Activated T-cell treated with anti-CD3 and anti-CD28 coated beads, Interleukin-2, amount 50 U/mL, for 4 hours (primary cell): ENCODE measurements at regions not wholly inside any gene's neighbourhood (a gene's known extent, or its start where the extent isn't known, plus 50 kb on each side); places are given as distances from the start of the nearest gene placed in this dataset.
"Not testable (repeated sequence)": the region's sequence is repeated elsewhere in the genome, so short reads cannot be mapped to it uniquely, and the experiment has no call there.

Source experiments
- ATAC-seq, 2 donors: fragments of 200-7000 bp; cut with Tn5 transposase; one replicate each; pipeline ENCODE4 v1.10.0; 2021
- DNase-seq: peaks from one replicate; pipeline ENCODE4 v3.0.0-alpha.2; 2020
- H3K27me3 Mint-ChIP-seq: one replicate; pipeline ENCODE4 v1.8.0; 2021; ENCODE audit warnings: low read depth, mixed read lengths
- H3K36me3 Mint-ChIP-seq: one replicate; pipeline ENCODE4 v1.8.0; 2022; ENCODE audit warnings: mixed read lengths; ENCODE audit not compliant: insufficient read depth
- H3K4me1 Mint-ChIP-seq: one replicate; pipeline ENCODE4 v1.8.0; 2021; ENCODE audit warnings: low read depth, mixed read lengths
- H3K4me3 Mint-ChIP-seq: one replicate; pipeline ENCODE4 v1.8.0; 2021; ENCODE audit warnings: mild to moderate bottlenecking, moderate library complexity, mixed read lengths
- H3K9me3 Mint-ChIP-seq: one replicate; pipeline ENCODE4 v1.8.0; 2021; ENCODE audit warnings: mixed read lengths

DNA sequence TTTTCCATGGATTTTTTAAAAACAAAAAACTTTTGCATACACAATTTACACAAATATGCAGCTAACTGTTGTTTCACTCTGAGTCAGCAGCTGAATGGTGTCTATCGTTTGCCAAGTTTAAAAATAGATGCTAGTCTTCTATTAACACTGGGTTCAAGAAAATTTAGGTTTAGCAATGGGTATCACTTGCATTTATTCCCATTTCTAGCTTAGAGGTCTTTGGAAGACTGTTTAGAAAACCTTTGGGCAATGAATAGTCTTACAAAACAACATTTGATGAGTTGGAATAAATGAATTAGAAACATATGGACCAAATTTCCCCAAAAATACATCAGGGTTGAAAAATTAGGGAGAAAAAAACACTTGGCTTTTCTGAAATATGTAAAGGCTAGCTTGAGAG is 165.8 kb downstream of the LYPLAL1 start:
- Mint-ChIP-seq H3K27me3 (no peaks in the 10 kb centered on the region), H3K9me3 (peaks cover 2% of the 10 kb centered on the region), H3K36me3 (no peaks in the 10 kb centered on the region), H3K4me1 (no peaks in the 10 kb centered on the region), H3K4me3 (no peak overlapping the region)
- no peak for DNase-seq
- ATAC-seq, result no peak

DNA sequence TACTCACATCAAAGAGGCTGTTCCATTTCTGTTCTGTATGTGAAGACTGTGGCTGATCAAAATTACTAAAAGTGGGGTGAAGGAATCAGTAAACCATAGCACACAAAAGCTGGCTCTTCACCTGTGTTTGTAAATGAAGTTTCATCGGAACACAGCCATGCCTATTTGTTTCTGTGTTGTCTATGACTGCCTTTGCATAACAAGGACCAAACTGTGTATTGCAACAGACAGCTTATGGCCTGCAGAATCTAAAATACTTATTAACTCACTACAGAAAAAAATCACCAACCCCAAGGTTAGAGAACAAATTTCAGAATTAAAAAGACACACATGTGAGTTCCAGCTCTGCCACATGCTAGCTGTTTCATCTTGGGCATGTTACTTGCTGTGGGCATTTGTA is 163.9 kb downstream of the LYPLAL1 start:
- ATAC-seq (no peak), DNase-seq (no peak)
- H3K27me3 Mint-ChIP-seq, result no peaks in the 10 kb centered on the region
- no peaks in the 10 kb centered on the region for H3K36me3 Mint-ChIP-seq
- no peaks in the 10 kb centered on the region for H3K4me1 Mint-ChIP-seq
- no peak overlapping the region for H3K4me3 Mint-ChIP-seq
- H3K9me3 Mint-ChIP-seq, result no peaks in the 10 kb centered on the region

DNA sequence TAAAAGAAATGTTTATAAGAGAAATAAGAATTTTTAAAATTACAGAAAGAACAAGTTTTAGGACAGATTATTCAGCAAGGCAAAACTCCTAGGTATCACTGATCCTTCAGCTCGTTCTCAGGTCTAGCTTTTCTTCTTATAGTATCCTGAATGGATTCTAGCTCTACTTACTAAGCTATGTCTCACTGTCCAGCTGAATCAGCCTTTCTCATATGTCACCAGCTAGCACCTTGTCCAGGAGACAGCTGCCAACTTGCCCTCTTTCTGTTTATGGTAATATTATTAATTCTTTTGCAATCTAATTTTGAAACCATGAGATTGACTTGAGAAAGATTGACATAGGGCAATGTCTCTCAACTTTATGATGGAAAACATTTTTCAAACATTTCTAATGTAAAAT is 159.9 kb downstream of the LYPLAL1 start:
- no peak overlapping the region for H3K4me3 Mint-ChIP-seq
- ATAC-seq, result no peak
- no peaks in the 10 kb centered on the region for H3K4me1 Mint-ChIP-seq
- H3K9me3 Mint-ChIP-seq, result no peaks in the 10 kb centered on the region
- H3K36me3 Mint-ChIP-seq, result no peaks in the 10 kb centered on the region
- no peak for DNase-seq
- H3K27me3 Mint-ChIP-seq, result no peaks in the 10 kb centered on the region

DNA sequence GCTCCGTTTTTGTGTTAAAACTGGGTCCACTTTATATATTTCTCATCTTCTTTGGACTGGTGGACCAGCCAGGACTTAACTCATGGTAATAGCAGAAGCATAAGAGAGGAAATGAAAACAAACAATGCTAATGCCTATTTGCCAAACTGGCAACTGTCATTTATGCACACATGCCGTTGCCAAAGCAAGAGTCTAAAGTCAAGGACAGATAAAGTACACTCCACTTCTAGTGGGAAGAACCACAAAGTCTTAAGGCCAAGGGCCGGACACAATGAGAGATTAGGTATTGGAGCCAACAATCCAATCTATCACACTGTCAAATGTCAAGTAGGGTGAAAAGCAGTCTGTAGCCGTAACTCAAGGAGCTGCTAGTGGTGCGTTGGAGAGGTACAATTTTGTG is 157.7 kb downstream of the LYPLAL1 start:
- H3K27me3 Mint-ChIP-seq, result no peaks in the 10 kb centered on the region
- peaks cover 1% of the 10 kb centered on the region for H3K36me3 Mint-ChIP-seq
- peaks cover 12% of the 10 kb centered on the region for H3K9me3 Mint-ChIP-seq
- no peak overlapping the region for H3K4me3 Mint-ChIP-seq
- ATAC-seq (no peak), DNase-seq (no peak)
- no peaks in the 10 kb centered on the region for H3K4me1 Mint-ChIP-seq

DNA sequence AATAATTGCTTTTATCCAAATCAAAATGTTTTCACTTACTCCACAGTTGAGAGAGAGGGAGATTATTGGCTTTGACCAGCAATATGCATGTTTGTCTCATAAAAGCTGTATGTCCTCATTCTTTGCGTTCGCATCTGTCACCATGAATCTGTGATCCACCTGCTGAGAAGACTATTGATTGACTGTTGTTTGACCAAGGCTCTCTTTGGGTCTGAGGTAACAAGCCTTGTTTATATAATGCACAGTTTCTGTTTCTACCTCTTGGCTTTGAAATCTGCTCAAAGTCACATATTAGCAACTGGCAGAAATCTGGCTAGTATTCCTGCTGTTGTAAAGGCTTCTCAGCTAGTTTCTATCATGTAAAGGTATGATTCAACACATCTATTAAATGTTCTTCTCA is 157.0 kb downstream of the LYPLAL1 start:
- H3K36me3 Mint-ChIP-seq, result peaks cover 1% of the 10 kb centered on the region
- DNase-seq (no peak), ATAC-seq (no peak)
- peaks cover 12% of the 10 kb centered on the region for H3K9me3 Mint-ChIP-seq
- no peak overlapping the region for H3K4me3 Mint-ChIP-seq
- H3K4me1 Mint-ChIP-seq, result no peaks in the 10 kb centered on the region
- no peaks in the 10 kb centered on the region for H3K27me3 Mint-ChIP-seq

DNA sequence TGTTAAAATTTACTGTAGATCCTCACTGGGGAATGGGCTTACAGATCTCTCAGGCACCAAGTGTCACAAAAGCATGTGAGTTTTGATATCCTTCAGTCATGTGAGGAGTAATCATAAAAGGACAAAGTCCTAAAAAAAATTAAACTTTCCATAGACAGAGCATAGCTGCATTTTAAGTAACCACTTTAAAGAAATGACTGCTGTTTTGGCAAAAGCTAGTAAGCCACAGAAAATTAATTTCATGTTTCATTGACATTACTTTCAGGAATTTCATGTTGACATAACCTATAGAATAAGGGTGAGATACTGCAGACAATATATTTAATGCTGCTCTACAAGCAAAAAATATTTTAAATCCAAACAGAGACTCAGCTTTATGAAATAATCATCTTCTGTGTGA is 156.3 kb downstream of the LYPLAL1 start:
- H3K4me3 Mint-ChIP-seq, result no peak overlapping the region
- H3K9me3 Mint-ChIP-seq, result peaks cover 12% of the 10 kb centered on the region
- no peak for ATAC-seq
- no peak for DNase-seq
- H3K27me3 Mint-ChIP-seq, result no peaks in the 10 kb centered on the region
- H3K4me1 Mint-ChIP-seq, result no peaks in the 10 kb centered on the region
- peaks cover 1% of the 10 kb centered on the region for H3K36me3 Mint-ChIP-seq

DNA sequence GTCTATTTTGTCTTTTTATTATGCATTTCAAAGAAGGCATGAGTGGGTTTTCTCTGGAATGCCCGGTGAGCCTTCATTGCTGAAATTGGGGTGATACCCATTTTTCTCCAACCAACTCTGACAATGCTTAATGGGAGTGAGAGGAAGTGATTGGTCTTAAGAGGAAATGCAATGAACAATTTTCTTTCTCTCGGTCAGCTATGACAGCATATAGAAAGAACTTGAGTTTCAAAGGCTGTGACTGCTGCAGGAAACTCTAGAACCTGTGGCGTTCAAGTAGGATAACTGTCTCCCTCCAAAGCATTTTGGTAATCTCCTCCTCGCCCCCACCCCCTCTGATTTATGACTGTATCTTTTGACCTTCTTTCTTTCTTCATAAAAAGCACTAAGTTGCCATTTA is 155.9 kb downstream of the LYPLAL1 start:
- peaks cover 12% of the 10 kb centered on the region for H3K9me3 Mint-ChIP-seq

DNA sequence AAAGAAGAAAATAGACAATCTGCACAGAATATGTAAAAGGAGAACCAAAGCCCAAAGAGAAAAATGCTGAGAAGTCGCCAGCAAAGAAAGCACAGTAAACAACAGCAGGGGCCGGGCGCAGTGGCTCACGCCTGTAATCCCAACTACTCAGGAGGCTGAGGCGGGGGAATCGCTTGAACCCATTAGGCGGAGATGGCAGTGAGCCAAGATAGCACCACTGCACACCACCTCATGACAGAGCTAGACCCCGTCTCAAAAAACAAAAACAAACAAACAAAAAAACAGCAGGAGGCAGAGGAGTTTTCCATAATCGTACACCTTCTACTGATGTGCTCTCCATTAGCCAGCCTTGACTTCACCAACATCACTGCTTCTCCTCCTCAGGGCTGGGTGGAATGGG is 153.2 kb downstream of the LYPLAL1 start:
- DNase-seq (no peak), ATAC-seq (no peak)
- Mint-ChIP-seq H3K9me3 (peaks cover 12% of the 10 kb centered on the region), H3K36me3 (peaks cover 1% of the 10 kb centered on the region), H3K4me3 (no peak overlapping the region), H3K27me3 (no peaks in the 10 kb centered on the region), H3K4me1 (no peaks in the 10 kb centered on the region)

More for the DNA sequence above, 155.9 kb downstream of the LYPLAL1 start:
- Mint-ChIP-seq H3K36me3 (peaks cover 1% of the 10 kb centered on the region), H3K4me1 (no peaks in the 10 kb centered on the region), H3K4me3 (no peak overlapping the region), H3K27me3 (no peaks in the 10 kb centered on the region)
- ATAC-seq (no peak), DNase-seq (no peak)

DNA sequence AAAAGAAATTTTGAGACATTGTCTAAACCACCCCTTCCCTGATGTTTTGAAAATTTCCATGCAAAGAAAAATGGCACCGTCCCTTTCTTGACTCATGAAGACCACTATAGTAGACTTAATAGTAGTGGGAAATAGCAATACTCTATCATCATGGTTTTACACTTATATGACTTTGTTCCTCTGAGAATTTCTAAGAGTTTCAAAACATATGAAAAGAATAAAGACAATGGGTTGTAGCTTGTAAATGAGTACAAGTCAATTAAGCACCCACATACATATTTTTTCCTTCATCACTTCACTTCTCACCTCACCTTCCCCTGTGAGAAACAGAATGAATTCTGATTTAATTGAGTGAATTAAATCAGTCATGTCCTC is 151.7 kb downstream of the LYPLAL1 start:
- no peaks in the 10 kb centered on the region for H3K27me3 Mint-ChIP-seq
- peaks cover 1% of the 10 kb centered on the region for H3K36me3 Mint-ChIP-seq
- no peaks in the 10 kb centered on the region for H3K4me1 Mint-ChIP-seq
- DNase-seq (no peak), ATAC-seq (peak; percentile 21 to 31)
- H3K9me3 Mint-ChIP-seq, result peaks cover 12% of the 10 kb centered on the region
- H3K4me3 Mint-ChIP-seq, result no peak overlapping the region

DNA sequence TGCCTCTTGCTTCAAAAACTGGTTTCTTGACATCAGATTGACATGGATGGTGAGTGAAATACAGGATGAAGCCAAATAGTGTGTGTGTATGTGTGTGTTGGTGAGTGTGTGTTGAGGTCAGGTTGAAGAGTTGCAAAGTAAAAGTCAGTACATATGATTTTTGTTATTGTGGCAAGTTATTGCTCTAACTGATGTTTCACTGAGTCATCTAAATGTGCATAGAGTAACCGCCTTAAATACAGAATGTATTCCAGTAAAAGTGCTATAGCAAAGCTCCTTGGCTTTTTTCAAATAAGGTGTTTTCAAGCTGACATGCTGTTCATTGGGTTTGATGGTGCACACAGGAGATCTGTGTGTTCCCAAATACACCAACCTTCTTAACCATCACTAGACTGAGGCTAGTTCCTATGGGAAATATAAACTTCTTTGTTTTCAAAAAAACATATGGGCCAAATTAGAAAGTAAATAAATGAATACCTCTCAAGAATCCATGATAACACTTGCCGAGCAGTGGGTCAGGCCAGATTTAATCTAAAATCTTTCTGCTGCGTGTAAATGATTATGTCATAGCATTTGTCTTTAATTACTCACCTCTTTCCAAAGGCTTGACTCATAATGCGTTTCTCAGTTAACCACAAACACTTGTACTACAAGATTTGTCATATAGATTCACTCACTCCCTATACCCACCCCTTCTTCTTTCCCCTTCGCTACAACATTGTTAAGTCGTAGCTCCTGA is 151.1 kb downstream of the LYPLAL1 start:
- Mint-ChIP-seq H3K36me3 (peaks cover 1% of the 10 kb centered on the region), H3K9me3 (peaks cover 12% of the 10 kb centered on the region), H3K4me3 (no peak overlapping the region), H3K27me3 (no peaks in the 10 kb centered on the region), H3K4me1 (no peaks in the 10 kb centered on the region)
- ATAC-seq, result peak; percentile 81 to 88
- no peak for DNase-seq

DNA sequence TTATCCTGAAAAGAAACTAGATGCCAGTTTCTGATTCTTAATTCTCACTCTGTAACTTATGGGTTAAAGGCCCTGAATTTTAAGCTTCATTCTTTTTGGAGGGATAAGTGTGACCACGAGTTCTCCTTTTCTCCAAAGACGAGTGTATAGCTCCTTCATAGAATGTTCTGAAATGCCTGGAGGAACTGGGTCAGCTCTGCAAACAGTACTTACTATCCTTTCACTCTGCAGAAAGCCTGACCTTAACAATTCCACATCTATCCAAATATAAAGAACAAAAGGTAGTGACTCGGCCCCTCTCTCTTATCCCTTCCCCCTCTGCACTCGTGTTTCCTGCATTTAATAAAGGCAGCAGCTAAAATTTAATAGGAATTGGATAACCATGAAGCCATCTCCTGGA is 150.5 kb downstream of the LYPLAL1 start:
- Mint-ChIP-seq H3K4me3 (no peak overlapping the region), H3K36me3 (peaks cover 1% of the 10 kb centered on the region), H3K9me3 (peaks cover 12% of the 10 kb centered on the region), H3K4me1 (no peaks in the 10 kb centered on the region), H3K27me3 (no peaks in the 10 kb centered on the region)
- ATAC-seq (no peak), DNase-seq (no peak)

DNA sequence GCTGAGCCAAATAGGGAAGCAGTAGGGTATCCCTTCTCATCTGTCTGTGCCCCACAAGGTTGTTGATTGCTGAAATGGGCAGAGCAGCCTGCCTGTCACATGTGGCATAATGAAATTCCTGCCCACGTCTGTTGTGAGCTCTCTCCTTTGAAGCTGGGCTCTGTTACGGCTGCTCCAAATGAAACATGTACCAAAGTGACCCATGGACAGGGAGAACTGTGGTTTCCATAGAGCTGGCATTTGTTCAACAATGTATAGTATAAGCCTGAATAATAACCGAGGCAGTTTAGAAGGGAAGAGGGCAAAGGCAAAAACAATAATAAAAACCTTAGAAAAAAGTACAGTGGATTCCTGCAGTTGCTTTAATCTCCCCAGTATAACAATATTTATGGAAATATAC is 149.7 kb downstream of the LYPLAL1 start:
- Mint-ChIP-seq H3K4me3 (no peak overlapping the region), H3K27me3 (no peaks in the 10 kb centered on the region), H3K36me3 (peaks cover 1% of the 10 kb centered on the region), H3K4me1 (no peaks in the 10 kb centered on the region), H3K9me3 (peaks cover 16% of the 10 kb centered on the region)
- no peak for DNase-seq
- ATAC-seq, result no peak

DNA sequence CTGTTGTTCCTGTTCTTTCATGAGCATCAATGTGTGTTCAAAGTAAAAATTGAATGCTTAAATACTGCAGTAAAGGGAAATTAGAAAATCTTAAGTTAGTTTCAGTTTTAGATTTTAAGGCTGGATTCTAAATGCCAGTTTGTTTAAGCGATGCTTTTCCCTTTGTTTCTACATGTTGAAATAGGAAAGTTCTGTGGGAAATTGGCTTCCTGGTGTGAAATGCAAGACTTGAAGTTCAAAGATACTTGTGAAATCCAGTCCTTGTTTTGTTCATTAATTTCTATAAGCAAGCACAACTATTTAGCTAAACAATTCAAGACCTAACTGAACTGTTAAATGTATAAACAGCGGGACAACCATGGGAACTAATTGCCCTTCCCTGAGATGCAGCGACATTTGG is 149.1 kb downstream of the LYPLAL1 start:
- no peak for DNase-seq
- no peak overlapping the region for H3K4me3 Mint-ChIP-seq
- H3K4me1 Mint-ChIP-seq, result no peaks in the 10 kb centered on the region
- H3K9me3 Mint-ChIP-seq, result peaks cover 9% of the 10 kb centered on the region
- peaks cover 1% of the 10 kb centered on the region for H3K36me3 Mint-ChIP-seq
- no peak for ATAC-seq
- H3K27me3 Mint-ChIP-seq, result no peaks in the 10 kb centered on the region

DNA sequence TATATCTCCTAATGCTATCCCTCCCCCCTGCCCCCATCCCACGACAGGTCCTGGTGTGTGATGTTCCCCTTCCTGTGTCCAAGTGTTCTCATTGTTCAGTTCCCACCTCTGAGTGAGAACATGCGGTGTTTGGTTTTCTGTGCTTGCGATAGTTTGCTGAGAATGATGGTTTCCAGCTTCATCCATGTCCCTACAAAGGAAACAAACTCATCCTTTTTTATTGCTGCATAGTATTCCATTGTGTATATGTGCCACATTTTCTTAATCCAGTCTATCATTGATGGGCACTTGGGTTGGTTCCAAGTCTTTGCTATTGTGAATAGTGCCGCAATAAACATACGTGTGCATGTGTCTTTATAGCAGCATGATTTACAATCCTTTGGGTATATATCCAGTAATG is 146.9 kb downstream of the LYPLAL1 start:
- peaks cover 11% of the 10 kb centered on the region for H3K9me3 Mint-ChIP-seq
- H3K27me3 Mint-ChIP-seq, H3K4me1 Mint-ChIP-seq, H3K36me3 Mint-ChIP-seq, ATAC-seq, H3K4me3 Mint-ChIP-seq, DNase-seq: not testable (repeated sequence)

DNA sequence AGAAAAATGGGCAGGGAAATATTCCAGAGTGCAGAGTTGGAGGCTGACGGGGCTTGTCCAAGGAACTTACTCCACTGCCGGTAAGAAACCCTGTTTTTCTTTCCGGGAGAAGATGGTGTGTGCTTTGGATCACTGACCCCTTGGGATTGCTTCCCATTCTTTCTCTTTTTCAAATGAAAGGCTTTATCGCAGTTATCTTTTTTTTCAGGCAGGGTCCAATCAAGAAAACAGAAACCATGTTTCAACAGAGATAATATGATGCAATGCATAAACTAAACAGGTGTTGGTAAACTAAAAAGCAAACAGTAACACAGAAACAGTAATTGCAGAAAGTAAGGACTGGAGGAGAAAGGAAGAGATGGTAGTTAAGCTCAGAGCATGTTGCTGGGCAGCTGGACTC is 145.1 kb downstream of the LYPLAL1 start:
- H3K4me3 Mint-ChIP-seq, result no peak overlapping the region
- peaks cover 11% of the 10 kb centered on the region for H3K9me3 Mint-ChIP-seq
- ATAC-seq (no peak), DNase-seq (no peak)
- peaks cover 1% of the 10 kb centered on the region for H3K36me3 Mint-ChIP-seq
- no peaks in the 10 kb centered on the region for H3K4me1 Mint-ChIP-seq
- H3K27me3 Mint-ChIP-seq, result no peaks in the 10 kb centered on the region
